Suprapubic skin (tissue), 4 donors: ENCODE measurements at regions not wholly inside any gene's neighbourhood (a gene's known extent, or its start where the extent isn't known, plus 50 kb on each side); places are given as distances from the start of the nearest gene placed in this dataset.

Experiments
- EP300 ChIP-seq: sonication (generic); formaldehyde crosslinking; IDR thresholded peaks from one replicate; pipeline ENCODE4 v1.6.1; 2017; ENCODE audit warnings: antibody characterized with exemption
- POLR2A ChIP-seq, 2 donors: fragments of 450-650 bp; IDR thresholded peaks; one replicate each; pipeline ENCODE4 v1.6.1; 2017; ENCODE audit warnings: antibody characterized with exemption in 2 of 2, mild to moderate bottlenecking in 2 of 2, moderate library complexity in 2 of 2
- POLR2AphosphoS5 ChIP-seq, 3 donors: sonication (generic); formaldehyde crosslinking; IDR thresholded peaks; one replicate each; pipeline ENCODE4 v1.6.1; 2017; ENCODE audit warnings: antibody characterized with exemption in 3 of 3
- TF ChIP-seq, protein P1 (sequence below), 2 donors: fragments of 200-600 bp in 1 of 2; fragments of 450-650 bp in 1 of 2; sonication (generic) in 1 of 2; IDR thresholded peaks; one replicate each; pipeline ENCODE4 v1.5.1; 2016 to 2019; ENCODE audit warnings: antibody characterized with exemption in 2 of 2, mild to moderate bottlenecking in 1 of 2, moderate library complexity in 1 of 2

DNA sequence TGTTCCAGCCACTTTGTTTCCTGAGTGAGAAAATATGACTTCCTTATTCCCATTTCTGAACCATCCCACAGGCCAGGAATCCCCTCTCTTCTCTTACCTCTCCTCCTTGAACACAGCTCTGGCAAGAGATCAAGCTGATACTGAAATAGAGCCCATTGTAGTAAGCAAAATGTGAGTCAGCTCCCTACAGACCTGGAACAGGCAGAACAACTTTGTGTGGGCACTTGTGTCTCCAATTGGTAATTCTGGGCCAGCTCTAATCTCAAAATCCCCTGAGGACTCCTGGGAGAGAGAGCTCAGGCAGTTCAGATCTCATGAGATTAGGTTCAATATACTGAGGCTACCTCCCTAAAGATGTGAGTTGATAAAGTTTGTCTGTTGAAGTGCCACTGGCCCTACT, 213.5 kb downstream of the GUCY2F start:
- TF ChIP-seq, protein P1, sequence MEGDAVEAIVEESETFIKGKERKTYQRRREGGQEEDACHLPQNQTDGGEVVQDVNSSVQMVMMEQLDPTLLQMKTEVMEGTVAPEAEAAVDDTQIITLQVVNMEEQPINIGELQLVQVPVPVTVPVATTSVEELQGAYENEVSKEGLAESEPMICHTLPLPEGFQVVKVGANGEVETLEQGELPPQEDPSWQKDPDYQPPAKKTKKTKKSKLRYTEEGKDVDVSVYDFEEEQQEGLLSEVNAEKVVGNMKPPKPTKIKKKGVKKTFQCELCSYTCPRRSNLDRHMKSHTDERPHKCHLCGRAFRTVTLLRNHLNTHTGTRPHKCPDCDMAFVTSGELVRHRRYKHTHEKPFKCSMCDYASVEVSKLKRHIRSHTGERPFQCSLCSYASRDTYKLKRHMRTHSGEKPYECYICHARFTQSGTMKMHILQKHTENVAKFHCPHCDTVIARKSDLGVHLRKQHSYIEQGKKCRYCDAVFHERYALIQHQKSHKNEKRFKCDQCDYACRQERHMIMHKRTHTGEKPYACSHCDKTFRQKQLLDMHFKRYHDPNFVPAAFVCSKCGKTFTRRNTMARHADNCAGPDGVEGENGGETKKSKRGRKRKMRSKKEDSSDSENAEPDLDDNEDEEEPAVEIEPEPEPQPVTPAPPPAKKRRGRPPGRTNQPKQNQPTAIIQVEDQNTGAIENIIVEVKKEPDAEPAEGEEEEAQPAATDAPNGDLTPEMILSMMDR (IDR thresholded peaks at IDR 0.05) = no peak
- TF ChIP-seq POLR2A (IDR thresholded peaks at IDR 0.05) (no peak), EP300 (no peak), POLR2AphosphoS5 (IDR thresholded peaks at IDR 0.05) (no peak)
